Skeletal muscle satellite cell (primary cell): ENCODE measurements at regions not wholly inside any gene's neighbourhood (a gene's known extent, or its start where the extent isn't known, plus 50 kb on each side); places are given as distances from the start of the nearest gene placed in this dataset.
A peak's percentile ranks its signal among the peaks of the same experiment; 100 is the strongest.
"Not testable (repeated sequence)": the region's sequence is repeated elsewhere in the genome, so short reads cannot be mapped to it uniquely, and the experiment has no call there.

Experiments
- H3K27me3 ChIP-seq: 2 replicates; pipeline ENCODE4 v1.7.0; 2013; ENCODE audit warnings: low read length; ENCODE audit not compliant: control insufficient read depth, insufficient read depth
- H3K36me3 ChIP-seq: 2 replicates; pipeline ENCODE4 v1.7.0; 2013; ENCODE audit warnings: mild to moderate bottlenecking, control low read depth, low read length; ENCODE audit not compliant: insufficient read depth
- H3K4me1 ChIP-seq: 2 replicates; pipeline ENCODE4 v1.7.0; 2013; ENCODE audit warnings: low read length; ENCODE audit not compliant: control insufficient read depth, insufficient read depth
- H3K4me2 ChIP-seq: 2 replicates; pipeline ENCODE4 v1.7.0; 2013; ENCODE audit warnings: mild to moderate bottlenecking, low read length
- H3K4me3 ChIP-seq: 2 replicates; pipeline ENCODE4 v1.7.0; 2013; ENCODE audit warnings: low read length
- H3K9ac ChIP-seq: 2 replicates; pipeline ENCODE4 v1.7.0; 2013; ENCODE audit warnings: mild to moderate bottlenecking, low read depth, low read length, moderate library complexity
- H3K9me3 ChIP-seq: replicated peaks from 2 replicates; pipeline ENCODE4 v1.7.0; 2013; ENCODE audit warnings: mild to moderate bottlenecking, control low read depth, low read length

- H3K4me3 ChIP-seq, H3K27me3 ChIP-seq, H3K4me1 ChIP-seq, H3K4me2 ChIP-seq, H3K9me3 ChIP-seq, H3K36me3 ChIP-seq, H3K9ac ChIP-seq: not testable (repeated sequence)
Observed at GRCh38 chr4:30149539-30149938, 570.6 kb upstream of the PCDH7 start.

DNA sequence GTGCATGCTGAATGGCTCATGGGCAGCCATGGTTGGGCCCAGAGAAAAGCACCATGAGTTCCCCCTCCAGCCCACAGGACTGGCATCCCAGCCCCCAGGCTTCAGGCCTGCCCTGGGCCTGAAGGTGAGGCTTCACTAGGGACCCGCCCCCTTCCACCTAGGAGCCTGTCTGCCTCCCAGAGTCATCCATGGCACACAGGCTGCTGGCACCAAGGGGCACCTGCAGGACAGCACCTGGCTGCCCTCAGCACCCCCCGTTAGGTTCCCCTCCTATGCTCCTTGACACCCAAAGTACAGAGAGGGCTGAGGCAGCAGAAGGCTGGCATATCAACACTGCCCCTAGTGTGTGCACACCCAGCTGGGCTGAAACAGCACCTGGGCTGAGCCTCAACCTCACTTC is 566.7 kb upstream of the PCDH7 start:
- no peak overlapping the region for H3K4me3 ChIP-seq
- no peaks in the 10 kb centered on the region for H3K27me3 ChIP-seq
- no peaks in the 10 kb centered on the region for H3K4me1 ChIP-seq
- no peaks in the 10 kb centered on the region for H3K36me3 ChIP-seq
- H3K9ac ChIP-seq = no peak overlapping the region
- no peaks in the 10 kb centered on the region for H3K9me3 ChIP-seq
- no peak overlapping the region for H3K4me2 ChIP-seq

DNA sequence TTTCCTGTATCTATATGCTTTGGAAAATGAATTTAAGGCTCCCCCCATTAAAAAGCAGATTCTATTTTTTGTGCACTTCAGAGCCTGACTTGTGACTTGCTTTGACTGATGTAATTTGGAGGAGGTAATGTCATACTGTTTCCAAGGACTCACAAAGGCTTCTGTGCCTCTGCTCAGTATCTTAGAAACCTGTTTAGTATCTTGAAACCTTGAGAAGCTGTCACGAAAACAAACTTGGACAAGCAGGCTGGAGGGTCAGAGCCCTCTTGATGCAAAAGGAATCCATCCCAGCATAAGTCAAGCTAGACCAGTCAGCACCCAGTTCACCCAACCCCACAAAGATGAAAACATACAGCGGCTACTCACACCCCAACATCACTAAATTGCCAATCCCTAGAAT is 560.0 kb upstream of the PCDH7 start:
- Histone ChIP-seq H3K36me3 (no peaks in the 10 kb centered on the region), H3K9ac (no peak overlapping the region), H3K9me3 (no peaks in the 10 kb centered on the region)

GRCh38 chr4:30172416-30172815 is 547.8 kb upstream of the PCDH7 start:
- no peaks in the 10 kb centered on the region for H3K9me3 ChIP-seq
- peaks cover 15% of the 10 kb centered on the region for H3K4me1 ChIP-seq
- H3K4me3 ChIP-seq = no peak overlapping the region
- no peaks in the 10 kb centered on the region for H3K27me3 ChIP-seq
- H3K36me3 ChIP-seq = no peaks in the 10 kb centered on the region
- no peak overlapping the region for H3K4me2 ChIP-seq
- H3K9ac ChIP-seq = no peak overlapping the region

More for the DNA sequence above, 560.0 kb upstream of the PCDH7 start:
- Histone ChIP-seq H3K27me3 (no peaks in the 10 kb centered on the region), H3K4me1 (no peaks in the 10 kb centered on the region), H3K4me3 (no peak overlapping the region), H3K4me2 (no peak overlapping the region)

GRCh38 chr4:30181512-30181911 is 538.7 kb upstream of the PCDH7 start:
- H3K9ac ChIP-seq = no peak overlapping the region
- no peaks in the 10 kb centered on the region for H3K27me3 ChIP-seq
- H3K4me2 ChIP-seq = no peak overlapping the region
- H3K9me3 ChIP-seq = no peaks in the 10 kb centered on the region
- no peak overlapping the region for H3K4me3 ChIP-seq
- H3K36me3 ChIP-seq = no peaks in the 10 kb centered on the region
- no peaks in the 10 kb centered on the region for H3K4me1 ChIP-seq

DNA sequence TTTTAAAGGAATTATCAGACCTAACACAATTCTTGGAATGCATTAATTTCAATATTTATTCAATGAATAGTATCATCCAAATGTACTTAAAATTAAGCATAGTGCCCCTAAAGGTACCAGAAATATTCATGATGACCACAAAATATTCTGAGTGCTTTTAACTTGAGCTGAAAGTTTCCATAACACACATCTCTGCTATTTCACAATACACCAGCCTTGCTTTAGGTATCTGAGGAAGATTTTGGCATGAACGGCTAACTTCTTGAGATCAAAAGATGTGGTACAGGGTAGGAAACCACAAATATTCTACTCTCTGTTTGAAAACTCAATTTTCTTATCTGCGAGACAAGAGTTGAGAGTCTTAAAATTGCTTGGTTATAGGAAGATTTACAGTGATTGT is 538.3 kb upstream of the PCDH7 start:
- Histone ChIP-seq H3K36me3 (no peaks in the 10 kb centered on the region), H3K4me3 (no peak overlapping the region)

GRCh38 chr4:30182786-30183185 is 537.4 kb upstream of the PCDH7 start:
- no peak overlapping the region for H3K4me3 ChIP-seq
- H3K4me2 ChIP-seq = no peak overlapping the region
- no peak overlapping the region for H3K9ac ChIP-seq
- H3K9me3 ChIP-seq = no peaks in the 10 kb centered on the region
- H3K36me3 ChIP-seq = no peaks in the 10 kb centered on the region
- H3K27me3 ChIP-seq = no peaks in the 10 kb centered on the region
- H3K4me1 ChIP-seq = no peaks in the 10 kb centered on the region

More for the DNA sequence above, 538.3 kb upstream of the PCDH7 start:
- Histone ChIP-seq H3K9me3 (no peaks in the 10 kb centered on the region), H3K4me1 (no peaks in the 10 kb centered on the region), H3K27me3 (no peaks in the 10 kb centered on the region), H3K4me2 (no peak overlapping the region), H3K9ac (no peak overlapping the region)

DNA sequence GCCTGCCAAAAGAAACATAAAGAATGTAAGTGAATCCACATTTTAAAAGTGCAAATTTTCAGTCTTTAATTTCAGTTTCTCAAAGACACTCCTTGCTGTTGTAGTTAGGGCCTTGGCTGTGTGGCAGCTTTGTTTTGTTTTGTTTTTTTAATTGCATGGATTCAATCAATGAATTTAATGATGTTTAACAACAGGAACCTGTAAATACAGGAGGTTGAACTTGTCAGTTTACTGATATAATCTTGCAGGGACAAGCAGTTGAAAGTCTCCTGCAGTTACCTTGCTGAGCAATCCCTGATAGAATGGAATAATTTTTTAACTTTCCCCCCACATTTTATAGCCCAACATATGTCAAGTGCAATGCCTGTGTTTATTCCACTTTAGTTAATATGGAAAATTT is 528.3 kb upstream of the PCDH7 start:
- Histone ChIP-seq H3K36me3 (no peaks in the 10 kb centered on the region), H3K4me3 (no peak overlapping the region), H3K9ac (no peak overlapping the region), H3K4me2 (no peak overlapping the region), H3K9me3 (no peaks in the 10 kb centered on the region), H3K4me1 (peaks cover 15% of the 10 kb centered on the region), H3K27me3 (no peaks in the 10 kb centered on the region)

GRCh38 chr4:30207389-30207788 is 512.8 kb upstream of the PCDH7 start:
- no peaks in the 10 kb centered on the region for H3K27me3 ChIP-seq
- no peaks in the 10 kb centered on the region for H3K36me3 ChIP-seq
- H3K4me3 ChIP-seq = no peak overlapping the region
- H3K4me1 ChIP-seq = peaks cover 17% of the 10 kb centered on the region
- H3K4me2 ChIP-seq = no peak overlapping the region
- H3K9ac ChIP-seq = no peak overlapping the region
- H3K9me3 ChIP-seq = no peaks in the 10 kb centered on the region

DNA sequence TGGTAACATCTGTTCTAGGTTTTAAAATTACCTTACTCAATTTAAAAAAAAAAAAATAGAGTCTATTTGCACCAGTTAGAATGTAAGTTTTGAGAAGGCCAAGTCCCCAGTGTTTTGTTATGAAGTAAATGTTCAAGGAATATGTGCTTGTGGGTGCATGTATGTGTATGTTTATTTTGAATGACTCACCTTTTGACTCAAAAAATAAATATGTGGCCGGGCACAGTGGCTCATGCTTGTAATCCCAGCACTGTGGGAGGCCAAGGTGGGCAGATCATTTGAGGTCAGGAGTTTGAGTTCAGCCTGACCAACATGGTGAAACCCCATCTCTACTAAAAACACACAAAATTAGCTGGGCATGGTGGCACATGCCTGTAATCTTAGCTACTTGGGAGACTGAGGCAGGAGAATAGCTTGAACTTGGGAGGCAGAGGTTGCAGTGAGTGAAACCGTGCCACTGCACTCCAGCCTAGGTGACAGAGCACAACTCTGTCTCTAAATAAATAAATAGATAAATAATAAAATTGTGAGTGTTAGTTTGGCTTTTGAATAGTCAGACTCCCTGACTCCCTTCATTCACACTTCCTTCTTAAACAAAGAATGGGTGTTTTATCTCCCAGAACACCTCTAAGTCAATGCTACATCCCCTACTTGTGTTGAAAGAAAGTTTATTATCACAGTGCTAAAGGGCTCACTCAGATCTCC is 511.3 kb upstream of the PCDH7 start:
- H3K9ac ChIP-seq = peak overlapping the region; percentile 10
- no peaks in the 10 kb centered on the region for H3K9me3 ChIP-seq
- H3K4me1 ChIP-seq = peaks cover 17% of the 10 kb centered on the region
- peak overlapping the region; percentile 32 for H3K4me2 ChIP-seq
- no peak overlapping the region for H3K4me3 ChIP-seq
- no peaks in the 10 kb centered on the region for H3K36me3 ChIP-seq
- no peaks in the 10 kb centered on the region for H3K27me3 ChIP-seq

DNA sequence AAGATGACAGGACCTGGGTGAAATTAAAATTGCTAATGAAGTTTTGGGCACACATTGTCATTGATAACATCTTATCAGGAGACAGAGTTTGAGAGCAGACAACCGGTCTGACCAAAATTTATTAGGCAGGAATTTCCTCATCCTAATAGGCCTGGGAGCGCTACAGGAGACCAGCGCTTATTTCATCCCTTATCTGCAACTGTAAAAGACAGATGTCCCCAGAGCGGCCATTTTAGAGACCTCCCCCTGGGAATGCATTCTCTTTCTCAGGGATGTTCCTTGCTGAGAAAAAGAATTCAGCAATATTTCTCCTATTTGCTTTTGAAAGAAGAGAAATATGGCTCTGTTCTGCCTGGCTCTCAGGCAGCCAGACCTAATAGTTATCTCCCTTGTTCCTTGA is 504.2 kb upstream of the PCDH7 start:
- not testable (repeated sequence) for H3K9me3 ChIP-seq, H3K27me3 ChIP-seq, H3K4me2 ChIP-seq, H3K4me1 ChIP-seq, H3K9ac ChIP-seq, H3K4me3 ChIP-seq, H3K36me3 ChIP-seq

DNA sequence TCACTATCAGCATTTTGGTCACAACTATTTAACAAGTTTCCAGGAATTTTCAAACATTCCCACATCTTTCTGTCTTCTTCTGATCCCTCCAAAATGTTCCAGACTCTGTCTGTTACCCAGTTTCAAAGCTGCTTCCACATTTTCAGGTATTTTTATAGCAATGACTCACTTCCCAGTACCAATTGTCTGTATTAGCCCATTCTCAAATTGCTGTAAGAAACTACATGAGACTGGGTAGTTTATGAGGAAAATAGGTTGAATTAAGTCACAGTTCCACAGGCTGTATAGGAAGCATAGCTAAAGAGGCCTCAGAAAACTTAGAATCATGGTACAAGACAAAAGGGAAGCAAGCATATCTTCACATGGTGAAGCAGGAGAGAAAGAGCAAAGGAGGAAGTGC is 475.0 kb upstream of the PCDH7 start:
- Histone ChIP-seq H3K9me3 (no peaks in the 10 kb centered on the region), H3K4me1 (peaks cover 4% of the 10 kb centered on the region), H3K9ac (no peak overlapping the region)

More for the DNA sequence above, 475.0 kb upstream of the PCDH7 start:
- Histone ChIP-seq H3K36me3 (no peaks in the 10 kb centered on the region), H3K4me3 (no peak overlapping the region), H3K4me2 (no peak overlapping the region), H3K27me3 (no peaks in the 10 kb centered on the region)
